K562 (cell line): ENCODE measurements at regions not wholly inside any gene's neighbourhood (a gene's known extent, or its start where the extent isn't known, plus 50 kb on each side); places are given as distances from the start of the nearest gene placed in this dataset.

Experiments used
- ATAC-seq: fragments of 200-7000 bp; cut with Tn5 transposase; 3 replicates; pipeline ENCODE4 v1.9.1; 2020; ENCODE audit warnings: moderate library complexity
- BruUV-seq: library from RNA; stranded (reverse); fragments of 400-500 nt; replicated peaks from 2 replicates; lab custom pipeline; 2021; lab: Mats Ljungman, UMichigan
- CTCF ChIA-PET: fragments of 300-600 bp; formaldehyde crosslinking; extraction: SDS; loops from one replicate; lab custom pipeline; 2021; ENCODE audit warnings: low intra/inter-chr PET ratio; lab: Yijun Ruan, JAX
- POLR2A ChIA-PET: fragments of 300-600, 350-650 bp; sonication (Branson Sonifier 250); formaldehyde crosslinking; extraction: SDS; loops from one replicate; lab custom pipeline; 2021; ENCODE audit warnings: antibody characterized with exemption, inconsistent platforms; lab: Yijun Ruan, JAX
- DNase-seq, 4 experiments: peaks; one replicate each; pipeline versions ENCODE4 v3.0.0 to v3.0.0-alpha.2; 2011 to 2018; ENCODE audit warnings: low spot score in 3 of 4, mixed read lengths in 3 of 4; ENCODE audit errors: extremely low read depth in 1 of 4
- FAIRE-seq: peaks from 2 replicates; lab custom pipeline; 2011; peaks lifted over from hg19 to GRCh38; lab: Jason Lieb, UNC
- H2AFZ ChIP-seq: 2 replicates; pipeline ENCODE4 v1.6.0; 2011; ENCODE audit warnings: low read depth, low read length, control low read depth, inconsistent platforms
- H3K27ac ChIP-seq: fragments of 200-600 bp; 3 replicates; pipeline ENCODE4 v1.8.0; 2011; ENCODE audit warnings: low read depth, mild to moderate bottlenecking, control low read depth, inconsistent platforms, low read length, moderate library complexity, mixed read lengths; ENCODE audit errors: extremely low read depth
- H3K27me3 ChIP-seq, 2 experiments: fragments of 300-600 bp in 1 of 2; 2 replicates in 1 of 2; 3 replicates in 1 of 2; pipeline versions ENCODE4 v1.6.0 to v1.8.0; 2011; ENCODE audit warnings: inconsistent platforms in 2 of 2, low read length in 2 of 2, mild to moderate bottlenecking in 1 of 2, mixed read lengths in 1 of 2, moderate library complexity in 1 of 2; ENCODE audit not compliant: control insufficient read depth in 2 of 2, insufficient read depth in 2 of 2
- H3K36me3 ChIP-seq: fragments of 300-600 bp; 3 replicates; pipeline ENCODE4 v1.8.0; 2011; ENCODE audit warnings: mild to moderate bottlenecking, low read length, inconsistent platforms; ENCODE audit not compliant: control insufficient read depth, insufficient read depth
- H3K4me1 ChIP-seq, 2 experiments: fragments of 200-600 bp in 1 of 2; replicated peaks in 1 of 2; 2 replicates in 1 of 2; 3 replicates in 1 of 2; pipeline versions ENCODE4 v1.5.1 to v1.8.0; 2011; ENCODE audit warnings: inconsistent platforms in 2 of 2, low read length in 2 of 2, mild to moderate bottlenecking in 1 of 2, mixed read lengths in 1 of 2, moderate library complexity in 1 of 2; ENCODE audit not compliant: control insufficient read depth in 2 of 2, insufficient read depth in 2 of 2
- H3K4me2 ChIP-seq: 2 replicates; pipeline ENCODE4 v1.6.1; 2011; ENCODE audit warnings: low read length, control low read depth, inconsistent platforms, mixed read lengths; ENCODE audit not compliant: insufficient read depth
- H3K4me3 ChIP-seq: fragments of 200-600 bp; sonication (generic), shearing (Covaris generic); 2 replicates; pipeline ENCODE4 v1.5.1; 2016; ENCODE audit warnings: control low read depth, inconsistent platforms
- H3K79me2 ChIP-seq: fragments of 200-600 bp; 3 replicates; pipeline ENCODE4 v1.8.0; 2011; ENCODE audit warnings: low read length, inconsistent platforms; ENCODE audit not compliant: control insufficient read depth, insufficient read depth
- H3K9ac ChIP-seq, 2 experiments: 2 replicates each; pipeline versions ENCODE4 v1.6.0 to v1.6.1; 2011; ENCODE audit warnings: low read depth in 2 of 2, low read length in 2 of 2, control low read depth in 1 of 2, inconsistent platforms in 1 of 2, mild to moderate bottlenecking in 1 of 2, mixed read lengths in 1 of 2; ENCODE audit not compliant: insufficient read depth in 1 of 2
- H3K9me1 ChIP-seq: one replicate; pipeline ENCODE4 v1.6.0; 2011; ENCODE audit warnings: inconsistent platforms, mild to moderate bottlenecking, low read length, moderate library complexity; ENCODE audit not compliant: control insufficient read depth, insufficient read depth
- H3K9me3 ChIP-seq: replicated peaks from 2 replicates; pipeline ENCODE4 v1.5.1; 2011; ENCODE audit warnings: low read depth, low read length, inconsistent platforms; ENCODE audit not compliant: control insufficient read depth, insufficient read depth
- H4K20me1 ChIP-seq: replicated peaks from 2 replicates; pipeline ENCODE4 v1.6.1; 2011; ENCODE audit warnings: low read length, inconsistent platforms, mixed read lengths; ENCODE audit not compliant: control insufficient read depth, insufficient read depth
- ELK1 ChIP-seq: sonication (generic); formaldehyde crosslinking; IDR thresholded peaks from 2 replicates; pipeline ENCODE4 v1.8.1; 2022; ENCODE audit warnings: missing genetic modification reagents
- GTF3C2 ChIP-seq: IDR thresholded peaks from 3 replicates; pipeline ENCODE4 v1.6.1; 2011; ENCODE audit warnings: borderline replicate concordance, mild to moderate bottlenecking, moderate library complexity; ENCODE audit not compliant: insufficient read length; ENCODE audit errors: extremely low read depth
- MAFG ChIP-seq: fragments of 450-650 bp; conservative IDR thresholded peaks from 2 replicates; pipeline ENCODE4 v1.6.1; 2016; ENCODE audit warnings: missing genetic modification characterization, missing compliant biosample characterization
- RAD21 ChIP-seq, 2 experiments: fragments of 250-450 bp in 1 of 2; fragments of 450-650 bp in 1 of 2; sonication (Bioruptor Pico) in 1 of 2; formaldehyde crosslinking in 1 of 2; IDR thresholded peaks in 1 of 2; conservative IDR thresholded peaks in 1 of 2; 2 replicates each; pipeline versions ENCODE4 v1.4.0 to v1.8.0; 2020 to 2022; ENCODE audit warnings: mild to moderate bottlenecking in 2 of 2, moderate library complexity in 1 of 2
- RBM15 ChIP-seq: fragments of 200-400 bp; formaldehyde crosslinking; IDR thresholded peaks from 2 replicates; pipeline ENCODE4 v1.6.1; 2018; ENCODE audit warnings: mild to moderate bottlenecking, low read length, moderate library complexity; ENCODE audit not compliant: insufficient read depth
- RNF2 ChIP-seq: sonication (generic); IDR thresholded peaks from 2 replicates; pipeline ENCODE4 v1.6.1; 2016
- TEAD4 ChIP-seq, 2 experiments: sonication (generic) in 1 of 2; formaldehyde crosslinking in 1 of 2; IDR thresholded peaks; 2 replicates each; pipeline versions ENCODE4 v1.6.1 to v1.8.0; 2012 to 2022; ENCODE audit warnings: borderline replicate concordance in 1 of 2, inconsistent platforms in 1 of 2, low read length in 1 of 2, mild to moderate bottlenecking in 1 of 2, missing genetic modification reagents in 1 of 2
- TFE3 ChIP-seq: fragments of 450-650 bp; formaldehyde crosslinking; IDR thresholded peaks from 2 replicates; pipeline ENCODE4 v1.4.0; 2020; ENCODE audit warnings: mild to moderate bottlenecking, mixed read lengths
- XRCC4 ChIP-seq: IDR thresholded peaks from one replicate; pipeline ENCODE4 v1.6.1; 2011; ENCODE audit not compliant: insufficient read depth, insufficient read length; ENCODE audit errors: extremely low read depth
- ZFP91 ChIP-seq: sonication (generic); formaldehyde crosslinking; IDR thresholded peaks from 2 replicates; pipeline ENCODE4 v1.8.0; 2022; ENCODE audit warnings: mild to moderate bottlenecking, missing genetic modification reagents
- ZNF124 ChIP-seq: sonication (generic); formaldehyde crosslinking; IDR thresholded peaks from 2 replicates; pipeline ENCODE4 v1.8.1; 2022; ENCODE audit warnings: missing genetic modification reagents
- WGBS: fragments of 100-300 bp; shearing (Covaris generic); methylation state at CpG from one replicate; pipeline ENCODE4 v1.1.6; 2016; ENCODE audit warnings: low coverage, mixed read lengths; ENCODE audit not compliant: insufficient coverage; ENCODE audit errors: missing lambda C conversion rate; 5-methylcytosine and 5-hydroxymethylcytosine counted together
- in situ Hi-C: fragments of 300-500 bp; cut with MboI; formaldehyde crosslinking; loops from 4 replicates; pipeline ENCODE4 v1.15.0; 2018; ENCODE audit warnings: inconsistent platforms, mixed read lengths
- intact Hi-C: fragments of 100-400 bp; cut with micrococcal nuclease; formaldehyde crosslinking; loops from 2 replicates; pipeline ENCODE4 v1.14.2; 2022

GRCh38 chr5:125856949-125857348 lies 566.3 kb upstream of the GRAMD2B start:
- Histone ChIP-seq H3K27me3 (no peaks in the 10 kb centered on the region), H3K4me3 (no peak overlapping the region), H3K9me3 (no peaks in the 10 kb centered on the region), H3K79me2 (no peaks in the 10 kb centered on the region), H2AFZ (no peak overlapping the region), H3K9ac (no peak overlapping the region), H3K9me1 (no peaks in the 10 kb centered on the region), H3K4me1 (no peaks in the 10 kb centered on the region), H3K27ac (no peak overlapping the region), H3K4me2 (no peak overlapping the region), H3K36me3 (no peaks in the 10 kb centered on the region), H4K20me1 (no peaks in the 10 kb centered on the region)
- ChIA-PET CTCF (no interaction called here), POLR2A (no interaction called here)
- no peak for DNase-seq
- BruUV-seq = no TSS peak
- in situ Hi-C loops = no loop called here
- ATAC-seq = no peak
- intact Hi-C loops = no loop called here
- 0% methylated on average over 3 of the region's 3 CpGs for WGBS
- FAIRE-seq = no peak
- TF ChIP-seq GTF3C2 (no peak), XRCC4 (no peak), MAFG (tag) (no peak), ZFP91 (CRISPR knock-in tag) (no peak), ZNF124 (no peak), RAD21 (CRISPR knock-in tag; conservative IDR thresholded peaks at IDR 0.05 in 1 of 2, IDR thresholded peaks at IDR 0.05 in 1 of 2) (no peak), TFE3 (CRISPR knock-in tag) (no peak), ELK1 (CRISPR knock-in tag) (no peak), TEAD4 (IDR thresholded peaks at IDR 0.05; ENCODE audit: low read length) (no peak), TEAD4 (CRISPR knock-in tag; IDR thresholded peaks at IDR 0.05; ENCODE audit: borderline replicate concordance) (no peak), RNF2 (no peak), RBM15 (no peak)
